Glutamatergic neuron (in vitro differentiated cells): ENCODE measurements at regions not wholly inside any gene's neighbourhood (a gene's known extent, or its start where the extent isn't known, plus 50 kb on each side); places are given as distances from the start of the nearest gene placed in this dataset.
A peak's percentile ranks its signal among the peaks of the same experiment; 100 is the strongest.

Experiments used
- DNase-seq: peaks from one replicate; pipeline ENCODE4 v3.0.0; 2022
- H3K27ac Mint-ChIP-seq: one replicate; pipeline ENCODE4 v1.8.0; 2020; ENCODE audit warnings: mild to moderate bottlenecking, mixed read lengths, inconsistent platforms; ENCODE audit not compliant: unreplicated experiment
- H3K27me3 Mint-ChIP-seq: one replicate; pipeline ENCODE4 v1.8.0; 2020; ENCODE audit warnings: mild to moderate bottlenecking, moderate library complexity, mixed read lengths, inconsistent platforms; ENCODE audit not compliant: unreplicated experiment
- H3K36me3 Mint-ChIP-seq: one replicate; pipeline ENCODE4 v1.8.0; 2020; ENCODE audit warnings: mild to moderate bottlenecking, mixed read lengths, inconsistent platforms; ENCODE audit not compliant: unreplicated experiment
- H3K4me1 Mint-ChIP-seq: one replicate; pipeline ENCODE4 v1.8.0; 2020; ENCODE audit warnings: mild to moderate bottlenecking, low read depth, mixed read lengths, inconsistent platforms; ENCODE audit not compliant: unreplicated experiment
- H3K4me3 Mint-ChIP-seq: one replicate; pipeline ENCODE4 v1.8.0; 2020; ENCODE audit warnings: mild to moderate bottlenecking, mixed read lengths, inconsistent platforms; ENCODE audit not compliant: unreplicated experiment
- H3K9me3 Mint-ChIP-seq: one replicate; pipeline ENCODE4 v1.8.0; 2020; ENCODE audit warnings: mild to moderate bottlenecking, moderate library complexity, mixed read lengths, inconsistent platforms; ENCODE audit not compliant: unreplicated experiment
- TF ChIP-seq, protein P1 (sequence below): fragments of 200-600 bp; sonication (generic); IDR thresholded peaks from one replicate; pipeline ENCODE4 v1.5.0; 2021; ENCODE audit not compliant: partially characterized antibody, unreplicated experiment

DNA sequence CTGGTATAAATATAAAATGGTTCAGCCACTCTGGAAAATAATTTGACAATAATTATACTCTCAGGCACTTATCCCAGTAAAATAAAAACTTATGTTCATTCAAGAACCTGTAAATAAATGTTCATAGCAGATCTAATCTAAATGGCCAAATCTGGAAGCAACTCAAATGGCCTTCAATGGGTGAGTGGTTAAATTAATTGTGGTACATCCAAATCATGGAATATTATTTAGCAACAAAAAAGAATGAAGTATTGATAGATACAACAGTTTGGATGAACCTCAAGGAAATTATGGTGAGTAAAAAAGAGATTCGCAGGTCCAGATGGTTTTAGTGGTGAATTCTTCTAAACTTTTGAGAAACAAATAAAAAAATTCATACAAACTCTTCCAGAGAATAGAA is 287.0 kb upstream of the ZC3H12C start:
- no peaks in the 10 kb centered on the region for H3K27me3 Mint-ChIP-seq

DNA sequence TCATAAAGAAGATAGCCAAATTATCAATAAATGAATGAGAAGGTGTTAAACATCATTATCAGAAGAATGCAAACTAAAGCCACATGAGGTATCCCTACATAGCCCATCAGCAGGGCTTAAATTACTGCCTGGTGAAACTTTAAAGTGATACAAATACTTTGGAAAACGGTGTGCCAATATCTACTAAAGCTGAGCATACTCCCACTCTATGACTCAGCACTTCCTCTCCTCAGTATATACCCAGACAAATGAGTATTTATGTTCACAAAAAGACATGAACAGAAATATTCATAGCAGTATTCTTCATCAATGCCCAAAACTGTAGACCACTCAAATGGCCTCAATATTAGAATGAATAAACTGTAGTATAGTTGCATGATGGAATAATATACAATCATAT is 284.6 kb upstream of the ZC3H12C start:
- no peak for DNase-seq
- Mint-ChIP-seq H3K27ac (no peak overlapping the region), H3K27me3 (peaks cover 2% of the 10 kb centered on the region), H3K4me1 (peaks cover 3% of the 10 kb centered on the region), H3K4me3 (no peak overlapping the region), H3K9me3 (peaks cover 2% of the 10 kb centered on the region), H3K36me3 (peaks cover 11% of the 10 kb centered on the region)
- TF ChIP-seq, protein P1, sequence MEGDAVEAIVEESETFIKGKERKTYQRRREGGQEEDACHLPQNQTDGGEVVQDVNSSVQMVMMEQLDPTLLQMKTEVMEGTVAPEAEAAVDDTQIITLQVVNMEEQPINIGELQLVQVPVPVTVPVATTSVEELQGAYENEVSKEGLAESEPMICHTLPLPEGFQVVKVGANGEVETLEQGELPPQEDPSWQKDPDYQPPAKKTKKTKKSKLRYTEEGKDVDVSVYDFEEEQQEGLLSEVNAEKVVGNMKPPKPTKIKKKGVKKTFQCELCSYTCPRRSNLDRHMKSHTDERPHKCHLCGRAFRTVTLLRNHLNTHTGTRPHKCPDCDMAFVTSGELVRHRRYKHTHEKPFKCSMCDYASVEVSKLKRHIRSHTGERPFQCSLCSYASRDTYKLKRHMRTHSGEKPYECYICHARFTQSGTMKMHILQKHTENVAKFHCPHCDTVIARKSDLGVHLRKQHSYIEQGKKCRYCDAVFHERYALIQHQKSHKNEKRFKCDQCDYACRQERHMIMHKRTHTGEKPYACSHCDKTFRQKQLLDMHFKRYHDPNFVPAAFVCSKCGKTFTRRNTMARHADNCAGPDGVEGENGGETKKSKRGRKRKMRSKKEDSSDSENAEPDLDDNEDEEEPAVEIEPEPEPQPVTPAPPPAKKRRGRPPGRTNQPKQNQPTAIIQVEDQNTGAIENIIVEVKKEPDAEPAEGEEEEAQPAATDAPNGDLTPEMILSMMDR, result no peak

More for the DNA sequence above, 287.0 kb upstream of the ZC3H12C start:
- Mint-ChIP-seq H3K4me3 (no peak overlapping the region), H3K4me1 (peaks cover 6% of the 10 kb centered on the region), H3K36me3 (peaks cover 14% of the 10 kb centered on the region), H3K27ac (no peak overlapping the region), H3K9me3 (peaks cover 2% of the 10 kb centered on the region)
- DNase-seq, result no peak
- TF ChIP-seq, protein P1, result no peak

DNA sequence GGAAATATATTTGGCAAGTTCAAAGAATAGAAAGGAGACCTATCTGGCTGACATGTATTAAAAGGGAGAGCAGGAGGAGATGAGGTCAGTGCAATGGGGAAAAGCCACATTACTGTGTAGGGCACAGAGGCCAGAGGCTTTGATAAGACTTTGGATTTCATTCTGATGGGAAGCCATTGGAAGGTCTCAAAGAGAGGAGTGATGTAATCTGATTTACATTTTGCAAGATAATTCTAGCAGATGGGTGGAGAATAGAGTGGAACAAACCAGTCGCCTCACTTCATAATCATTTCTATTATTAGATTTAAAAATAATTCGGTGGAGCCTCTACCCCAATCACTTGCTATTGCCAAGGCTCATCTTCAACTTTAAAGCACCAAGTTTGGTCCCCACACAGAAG is 278.4 kb upstream of the ZC3H12C start:
- H3K9me3 Mint-ChIP-seq, result no peaks in the 10 kb centered on the region
- H3K36me3 Mint-ChIP-seq, result no peaks in the 10 kb centered on the region
- peaks cover 2% of the 10 kb centered on the region for H3K27me3 Mint-ChIP-seq
- TF ChIP-seq, protein P1, result no peak
- no peak overlapping the region for H3K27ac Mint-ChIP-seq
- no peak overlapping the region for H3K4me3 Mint-ChIP-seq
- peaks cover 3% of the 10 kb centered on the region for H3K4me1 Mint-ChIP-seq
- DNase-seq, result no peak

DNA sequence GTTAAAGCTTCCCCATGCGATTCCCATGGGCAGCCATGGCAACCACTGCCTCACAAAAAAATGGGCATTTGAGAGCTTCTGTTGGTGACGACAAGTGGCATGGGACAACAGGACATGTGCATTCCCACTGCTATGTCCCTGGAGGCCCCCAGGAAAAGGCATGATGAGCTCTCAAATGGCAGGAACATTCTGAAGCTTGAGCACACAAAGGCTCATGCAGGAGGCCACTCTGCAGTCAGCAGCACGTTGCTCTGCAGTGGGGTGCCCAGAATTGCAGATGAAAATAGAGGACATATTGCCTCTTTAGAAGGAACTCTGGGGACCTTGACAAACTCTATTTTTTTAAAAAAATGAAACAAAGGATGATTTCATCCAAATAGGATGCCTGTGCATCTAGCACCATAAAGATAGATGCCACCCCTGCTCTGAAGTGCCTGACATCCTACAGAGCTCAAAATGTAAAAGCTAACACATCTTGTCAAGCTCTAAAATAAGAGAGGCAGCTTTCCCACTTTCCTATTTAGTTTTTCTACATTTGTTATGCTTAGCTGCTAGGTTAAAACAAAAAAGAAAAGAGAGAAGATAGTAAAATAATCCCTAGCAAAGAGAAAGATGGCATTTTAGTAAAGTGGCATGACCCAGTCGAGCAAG is 277.6 kb upstream of the ZC3H12C start:
- no peak overlapping the region for H3K4me3 Mint-ChIP-seq
- H3K36me3 Mint-ChIP-seq, result no peaks in the 10 kb centered on the region
- H3K27me3 Mint-ChIP-seq, result peaks cover 2% of the 10 kb centered on the region
- H3K9me3 Mint-ChIP-seq, result no peaks in the 10 kb centered on the region
- H3K4me1 Mint-ChIP-seq, result peaks cover 3% of the 10 kb centered on the region
- H3K27ac Mint-ChIP-seq, result no peak overlapping the region
- TF ChIP-seq, protein P1, result no peak
- peak; percentile 14 for DNase-seq

DNA sequence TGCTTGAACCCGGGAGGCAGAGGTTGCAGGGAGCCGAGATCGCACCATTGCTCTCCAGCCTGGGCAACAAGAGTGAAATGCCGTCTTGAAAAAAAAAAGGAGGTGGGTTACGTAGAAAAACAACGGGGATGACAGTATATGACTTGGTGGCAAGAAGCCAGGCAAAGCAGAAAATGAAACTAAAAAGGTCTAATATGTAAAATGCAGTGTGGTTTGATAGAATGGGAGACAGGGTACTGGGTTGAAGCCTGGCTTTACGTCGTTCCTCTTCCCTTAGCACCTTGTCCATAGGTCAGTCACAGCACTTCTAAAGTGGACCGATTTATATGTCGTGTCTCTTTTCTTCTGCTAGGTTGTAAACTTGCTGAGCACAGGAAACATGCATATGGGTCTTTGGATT is 274.9 kb upstream of the ZC3H12C start:
- no peak for DNase-seq
- Mint-ChIP-seq H3K9me3 (no peaks in the 10 kb centered on the region), H3K4me1 (no peaks in the 10 kb centered on the region), H3K36me3 (no peaks in the 10 kb centered on the region), H3K27ac (no peak overlapping the region), H3K27me3 (no peaks in the 10 kb centered on the region), H3K4me3 (no peak overlapping the region)
- TF ChIP-seq, protein P1, result no peak
